Activated gamma-delta T cell treated with Interleukin-2 at 50 U/mL for 16 hours (primary cell): ENCODE measurements at regions not wholly inside any gene's neighbourhood (a gene's known extent, or its start where the extent isn't known, plus 50 kb on each side); places are given as distances from the start of the nearest gene placed in this dataset.
"Not testable (repeated sequence)": the region's sequence is repeated elsewhere in the genome, so short reads cannot be mapped to it uniquely, and the experiment has no call there.

Experiments used
- DNase-seq: peaks from one replicate; pipeline ENCODE4 v3.0.0-alpha.2; 2020

DNA sequence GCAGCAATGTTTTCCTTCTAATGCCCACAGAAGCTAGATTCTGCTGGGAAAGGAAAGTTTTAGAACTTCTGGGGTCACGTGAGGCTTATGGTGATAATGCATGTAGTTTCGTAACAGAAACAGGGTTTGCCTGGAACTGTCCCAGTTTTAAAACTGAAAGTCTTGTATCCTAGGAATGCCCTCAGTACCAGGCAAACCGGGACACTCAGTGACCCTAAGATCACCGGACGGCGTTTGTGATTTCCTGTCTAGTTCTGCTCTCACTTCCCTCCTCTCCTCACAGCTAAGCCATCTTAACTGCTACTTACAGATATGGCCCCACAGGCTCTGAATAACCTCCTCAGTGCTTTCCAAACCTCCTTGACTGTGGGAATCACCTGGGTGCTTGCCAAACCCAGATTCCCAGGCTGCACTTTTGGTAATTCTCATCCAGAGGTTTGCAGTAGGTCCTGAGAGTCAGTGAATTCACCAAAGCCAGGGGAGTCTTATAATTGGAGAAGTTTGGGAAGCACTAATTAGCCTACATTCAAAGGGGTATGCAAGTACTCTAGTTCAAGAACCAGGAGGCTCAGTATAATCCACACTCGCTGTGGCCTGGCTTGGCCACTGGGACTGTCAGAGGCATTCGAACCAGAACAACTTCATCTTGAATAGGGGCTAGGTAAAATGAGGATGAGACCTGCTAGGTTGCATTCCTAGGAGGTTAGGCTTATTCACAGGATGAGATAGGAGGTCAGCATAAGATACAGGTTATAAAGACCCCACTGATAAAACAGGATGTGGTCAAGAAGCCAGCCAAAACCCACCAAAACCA is 231.6 kb upstream of the MYLIP start:
- no peak for DNase-seq

DNA sequence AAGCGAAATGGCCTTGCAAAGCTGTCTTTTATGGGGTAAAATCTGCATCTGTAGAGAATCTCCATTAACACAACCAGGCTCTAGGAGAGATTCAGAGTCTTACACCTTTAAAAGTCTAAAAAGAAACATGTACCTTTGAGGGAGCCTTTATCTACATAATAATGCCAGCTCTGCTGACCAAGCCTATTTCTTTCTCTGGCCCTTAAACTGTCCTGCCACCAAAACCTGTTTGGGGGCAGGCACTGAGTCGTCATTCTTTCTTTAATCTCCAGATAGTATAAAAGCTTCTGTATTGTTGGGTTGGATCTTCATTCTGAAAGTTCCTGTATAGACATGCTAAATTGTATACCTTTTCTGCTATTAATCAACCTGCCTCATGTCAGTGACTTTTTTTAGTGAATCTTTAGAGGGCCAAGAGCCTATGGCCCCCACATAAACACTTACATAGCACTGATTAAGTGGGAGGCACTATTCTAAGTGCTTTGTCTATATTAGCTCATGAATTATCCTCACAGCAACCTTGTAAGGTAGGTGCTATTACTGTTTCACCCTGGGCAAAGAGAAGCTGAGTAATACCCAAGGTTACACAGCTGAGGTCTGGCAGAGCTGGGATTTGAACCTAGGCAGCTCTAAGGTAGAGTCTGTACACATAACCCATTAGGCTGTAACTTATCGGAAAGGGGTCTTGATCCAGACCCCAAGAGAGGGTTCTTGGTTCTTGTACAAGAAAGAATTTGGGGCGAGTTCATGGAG is 232.3 kb upstream of the DTNBP1 start:
- no peak for DNase-seq

DNA sequence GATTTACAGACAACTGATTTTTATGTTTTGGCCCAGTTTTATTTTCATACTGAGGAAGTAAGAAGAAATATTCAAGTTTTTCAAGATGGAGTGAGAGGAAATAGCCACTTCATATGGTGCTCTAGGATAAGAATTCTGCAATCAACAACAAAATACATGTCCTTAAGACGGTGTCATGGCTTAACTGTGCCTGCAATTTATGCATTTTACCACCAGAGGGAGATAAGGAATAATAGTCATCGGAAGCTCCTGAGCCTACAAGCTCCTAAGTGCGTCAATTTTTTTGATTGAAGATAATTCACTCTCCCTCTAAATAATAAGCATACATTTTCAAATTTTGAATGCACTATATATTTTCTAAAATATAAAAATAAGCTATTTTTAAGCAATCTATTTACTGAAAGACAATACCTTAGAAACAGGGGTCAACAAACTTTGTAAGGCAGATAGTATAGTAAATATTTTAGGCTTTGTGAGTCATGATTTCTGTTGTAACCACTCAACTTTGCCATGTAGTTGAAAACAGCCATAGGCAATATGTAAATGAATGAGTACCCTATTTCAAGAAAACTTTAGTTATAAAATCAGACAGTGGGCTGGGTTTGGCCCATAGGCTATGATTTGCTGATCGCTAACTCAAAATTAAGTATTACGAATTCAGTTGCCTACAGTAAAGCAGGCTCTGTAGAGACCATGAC is 230.9 kb upstream of the DTNBP1 start:
- DNase-seq: no peak

- no peak for DNase-seq
These were observed 229.5 kb upstream of the DTNBP1 start for GRCh38 chr6:15892369-15892768.

- no peak for DNase-seq
These were observed 226.3 kb upstream of the DTNBP1 start for GRCh38 chr6:15888798-15889772.

GRCh38 chr6:15887491-15888461 is 224.9 kb upstream of the DTNBP1 start:
- no peak for DNase-seq

GRCh38 chr6:15885624-15886023 is 222.8 kb upstream of the DTNBP1 start:
- no peak for DNase-seq

DNA sequence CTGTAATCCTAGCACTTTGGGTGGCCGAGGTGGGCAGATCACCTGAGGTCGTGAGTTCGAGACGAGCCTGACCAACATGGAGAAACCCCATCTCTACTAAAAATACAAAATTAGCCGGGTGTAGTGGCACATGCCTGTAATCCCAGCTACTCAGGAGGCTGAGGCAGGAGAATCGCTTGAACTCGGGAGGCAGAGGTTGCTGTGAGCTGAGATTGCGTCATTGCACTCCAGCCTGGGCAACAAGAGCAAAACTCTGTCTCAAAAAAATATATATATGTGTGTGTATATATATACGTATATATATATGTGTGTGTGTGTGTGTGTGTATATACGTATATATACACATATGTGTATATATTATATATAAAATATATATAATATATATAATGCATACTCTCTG is 220.8 kb upstream of the DTNBP1 start:
- not testable (repeated sequence) for DNase-seq

- no peak for DNase-seq
These were observed 220.1 kb upstream of the DTNBP1 start for GRCh38 chr6:15882915-15883314.

- no peak for DNase-seq
These were observed 219.5 kb upstream of the DTNBP1 start for GRCh38 chr6:15882345-15882744.

DNA sequence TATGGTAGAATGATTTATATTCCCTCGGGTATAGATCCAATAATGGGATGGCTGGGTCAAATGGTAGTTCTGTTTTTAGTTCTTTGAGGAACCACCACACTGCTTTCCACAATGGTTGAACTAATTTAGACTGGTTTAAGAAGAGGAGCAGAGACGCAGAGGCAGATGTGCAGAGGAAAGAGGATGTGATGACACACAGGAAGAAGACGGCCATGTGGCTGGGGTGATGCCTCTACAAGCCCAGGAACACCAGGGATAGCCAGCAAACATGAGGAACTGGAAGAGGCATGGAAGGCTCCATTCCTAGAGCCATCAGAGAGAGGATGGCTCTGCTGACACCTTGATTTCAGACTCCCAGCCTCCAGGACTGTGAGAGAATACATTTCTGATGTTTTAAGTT is 218.3 kb upstream of the DTNBP1 start:
- no peak for DNase-seq

- DNase-seq: no peak
These were observed 217.6 kb upstream of the DTNBP1 start for GRCh38 chr6:15880262-15880973.

DNA sequence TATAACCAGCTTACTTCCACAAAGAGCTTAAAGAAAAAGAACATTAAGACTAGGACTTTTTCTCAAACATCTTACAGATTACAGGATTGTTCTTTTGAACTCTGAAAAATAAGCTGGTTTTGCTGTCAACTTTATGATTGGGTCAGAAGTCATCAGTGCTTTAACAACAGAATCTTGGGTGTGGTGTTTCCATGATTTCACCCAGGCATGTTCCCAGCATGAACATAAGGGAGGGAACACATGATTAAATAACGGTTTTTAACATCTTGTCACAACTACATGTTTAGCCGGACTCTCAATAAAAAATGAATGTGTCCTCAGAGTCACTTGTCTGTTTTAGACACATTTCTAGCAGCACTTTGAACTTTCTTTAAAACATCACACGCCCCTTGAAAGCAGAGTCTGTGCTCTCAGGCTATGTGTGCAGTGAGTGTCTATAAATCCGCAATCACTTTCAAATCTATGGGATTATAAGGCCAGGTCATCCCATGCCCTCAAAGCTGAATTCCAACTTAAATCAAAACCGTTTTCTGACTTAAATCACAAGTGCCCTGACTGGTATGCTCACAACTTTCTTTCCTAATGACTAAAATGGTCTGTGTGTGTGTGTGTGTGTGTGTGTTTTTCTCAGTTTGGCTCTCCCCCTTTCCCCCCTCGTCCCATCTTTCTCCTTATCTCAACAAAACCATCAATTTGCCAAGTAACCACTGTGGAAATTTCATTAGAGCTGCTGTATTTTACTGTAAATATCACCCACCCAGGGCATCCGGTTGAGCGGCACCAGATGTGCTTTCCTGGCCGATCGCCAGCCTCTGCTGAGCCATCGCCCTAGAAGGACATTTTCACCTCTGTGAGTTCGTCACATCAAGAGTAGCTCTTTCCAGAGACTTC is 216.8 kb upstream of the DTNBP1 start:
- peak; percentile 46 for DNase-seq

- DNase-seq: no peak
These were observed 214.4 kb upstream of the DTNBP1 start for GRCh38 chr6:15877231-15877630.

DNA sequence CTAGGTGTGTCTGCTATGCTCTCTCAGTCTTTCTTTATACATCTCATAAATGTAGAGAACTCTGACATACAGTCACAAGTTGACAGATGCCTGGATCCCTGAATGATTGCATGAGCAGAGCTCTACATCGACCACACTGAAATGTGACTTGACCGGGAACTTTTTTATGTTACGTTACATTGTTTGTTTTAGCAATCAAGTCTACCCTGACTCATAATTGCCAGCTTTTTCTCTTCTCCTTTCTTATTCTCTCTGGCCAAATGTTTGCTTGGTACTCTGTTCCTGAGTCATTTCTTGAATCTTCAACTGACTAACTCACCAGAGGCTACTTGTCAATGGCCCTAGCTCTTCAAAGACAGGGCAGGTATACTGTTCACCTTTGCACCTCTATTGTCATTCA is 213.6 kb upstream of the DTNBP1 start:
- no peak for DNase-seq

- no peak for DNase-seq
These were observed 213.0 kb upstream of the DTNBP1 start for GRCh38 chr6:15875797-15876196.

GRCh38 chr6:15874821-15875220 is 212.0 kb upstream of the DTNBP1 start:
- DNase-seq: no peak

DNA sequence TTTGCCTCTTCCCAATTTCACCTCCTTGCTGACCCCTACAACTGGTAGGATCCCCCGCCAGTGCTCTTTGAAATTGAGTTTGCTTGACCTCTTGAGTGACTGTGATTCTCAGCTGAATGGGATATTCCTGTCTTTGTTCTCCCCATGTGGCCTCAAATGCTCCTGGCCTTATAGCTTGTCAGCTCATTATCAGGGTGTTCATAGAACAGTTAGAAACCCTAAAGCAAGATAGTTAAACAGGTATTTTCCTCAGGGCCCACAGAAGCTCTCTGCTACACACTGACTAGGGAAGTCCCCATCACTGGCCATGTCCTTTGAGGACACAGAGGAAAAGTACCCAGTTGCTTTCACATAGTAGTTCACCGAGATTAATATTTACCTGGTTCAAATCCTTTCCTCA is 211.5 kb upstream of the DTNBP1 start:
- no peak for DNase-seq
